WTC11 (cell line): ENCODE measurements at regions not wholly inside any gene's neighbourhood (a gene's known extent, or its start where the extent isn't known, plus 50 kb on each side); places are given as distances from the start of the nearest gene placed in this dataset.

Experiments
- ATAC-seq: fragments of 200-7000 bp; cut with Tn5 transposase; 2 replicates; pipeline ENCODE4 v1.10.0; 2021; ENCODE audit warnings: mild to moderate bottlenecking, moderate library complexity
- CTCF ChIA-PET: fragments of 300-600 bp; sonication (Branson Sonifier 250); formaldehyde crosslinking; loops from one replicate; lab custom pipeline; 2021; ENCODE audit warnings: antibody characterized with exemption; lab: Charles Lee
- POLR2A ChIA-PET: fragments of 350-600 bp; sonication (Branson Sonifier 250); formaldehyde crosslinking; loops from one replicate; lab custom pipeline; 2021; ENCODE audit warnings: antibody characterized with exemption; lab: Charles Lee
- DNase-seq: peaks from one replicate; pipeline ENCODE4 v3.0.0; 2021; ENCODE audit warnings: low spot score
- H3K27ac Mint-ChIP-seq: 2 replicates; pipeline ENCODE4 v1.8.0; 2021; ENCODE audit warnings: mixed read lengths
- H3K27me3 Mint-ChIP-seq: 2 replicates; pipeline ENCODE4 v1.8.0; 2021; ENCODE audit warnings: low read depth, mild to moderate bottlenecking, moderate library complexity, mixed read lengths
- H3K36me3 Mint-ChIP-seq: 2 replicates; pipeline ENCODE4 v1.8.0; 2021; ENCODE audit warnings: mixed read lengths
- H3K4me1 Mint-ChIP-seq: 2 replicates; pipeline ENCODE4 v1.8.0; 2022; ENCODE audit warnings: mixed read lengths
- H3K4me3 Mint-ChIP-seq: 2 replicates; pipeline ENCODE4 v1.8.0; 2021; ENCODE audit warnings: mild to moderate bottlenecking, moderate library complexity, mixed read lengths
- H3K9me3 Mint-ChIP-seq: 2 replicates; pipeline ENCODE4 v1.8.0; 2021; ENCODE audit warnings: mixed read lengths
- ATF1 ChIP-seq: sonication (generic); formaldehyde crosslinking; IDR thresholded peaks from 2 replicates; pipeline ENCODE4 v1.8.1; 2023; ENCODE audit warnings: mild to moderate bottlenecking, moderate library complexity, missing genetic modification reagents
- CREM ChIP-seq: sonication (generic); formaldehyde crosslinking; IDR thresholded peaks from 2 replicates; pipeline ENCODE4 v1.8.1; 2022; ENCODE audit warnings: mild to moderate bottlenecking, missing genetic modification reagents, moderate library complexity
- ELF4 ChIP-seq: sonication (generic); formaldehyde crosslinking; IDR thresholded peaks from 2 replicates; pipeline ENCODE4 v1.8.1; 2022; ENCODE audit warnings: low read depth, mild to moderate bottlenecking, moderate library complexity, missing genetic modification reagents
- HMGA2 ChIP-seq: fragments of 250-450 bp; sonication (Bioruptor Pico); IDR thresholded peaks from 2 replicates; pipeline ENCODE4 v1.4.0; 2021; ENCODE audit warnings: mild to moderate bottlenecking, moderate library complexity
- TEAD1 ChIP-seq: sonication (generic); formaldehyde crosslinking; IDR thresholded peaks from 2 replicates; pipeline ENCODE4 v1.8.0; 2022; ENCODE audit warnings: mild to moderate bottlenecking, missing genetic modification reagents
- ZNF219 ChIP-seq: sonication (generic); formaldehyde crosslinking; IDR thresholded peaks from 2 replicates; pipeline ENCODE4 v1.8.0; 2023; ENCODE audit warnings: missing genetic modification reagents, mild to moderate bottlenecking, borderline replicate concordance
- ZNF263 ChIP-seq: sonication (generic); formaldehyde crosslinking; IDR thresholded peaks from 2 replicates; pipeline ENCODE4 v1.8.1; 2022; ENCODE audit warnings: low read depth, mild to moderate bottlenecking, moderate library complexity, missing genetic modification reagents
- ZNF423 ChIP-seq: fragments of 250-450 bp; sonication (Bioruptor Pico); IDR thresholded peaks from 2 replicates; pipeline ENCODE4 v2.1.2; 2022; ENCODE audit warnings: mild to moderate bottlenecking, moderate library complexity
- ZNF671 ChIP-seq: fragments of 250-450 bp; sonication (Bioruptor Pico); IDR thresholded peaks from 2 replicates; pipeline ENCODE4 v1.8.0; 2021; ENCODE audit warnings: mild to moderate bottlenecking
- TF ChIP-seq, protein P1 (sequence below): sonication (generic); formaldehyde crosslinking; conservative IDR thresholded peaks from 2 replicates; pipeline ENCODE4 v1.8.1; 2023; ENCODE audit warnings: mild to moderate bottlenecking, low read depth, missing genetic modification reagents, moderate library complexity
- TF ChIP-seq, protein P2 (sequence below): sonication (generic); formaldehyde crosslinking; IDR thresholded peaks from 2 replicates; pipeline ENCODE4 v1.8.1; 2023; ENCODE audit warnings: mild to moderate bottlenecking, moderate library complexity, missing genetic modification reagents
- TF ChIP-seq, protein P3 (sequence below): fragments of 250-450 bp; sonication (Bioruptor Pico); IDR thresholded peaks from 2 replicates; pipeline ENCODE4 v1.9.0; 2021; ENCODE audit warnings: mild to moderate bottlenecking
- TF ChIP-seq, protein P4 (sequence below): fragments of 200-600 bp; IDR thresholded peaks from 2 replicates; pipeline ENCODE4 v1.8.0; 2022; ENCODE audit warnings: antibody characterized with exemption
- TF ChIP-seq, protein P5 (sequence below): sonication (generic); formaldehyde crosslinking; IDR thresholded peaks from 2 replicates; pipeline ENCODE4 v1.8.0; 2023; ENCODE audit warnings: mild to moderate bottlenecking, missing genetic modification reagents
- TF ChIP-seq, protein P6 (sequence below): sonication (generic); formaldehyde crosslinking; IDR thresholded peaks from 2 replicates; pipeline ENCODE4 v1.8.0; 2022; ENCODE audit warnings: missing genetic modification reagents
- TF ChIP-seq, protein P7 (sequence below): sonication (generic); formaldehyde crosslinking; IDR thresholded peaks from 2 replicates; pipeline ENCODE4 v1.8.1; 2022; ENCODE audit warnings: low read depth, mild to moderate bottlenecking, moderate library complexity, missing genetic modification reagents, borderline replicate concordance

DNA sequence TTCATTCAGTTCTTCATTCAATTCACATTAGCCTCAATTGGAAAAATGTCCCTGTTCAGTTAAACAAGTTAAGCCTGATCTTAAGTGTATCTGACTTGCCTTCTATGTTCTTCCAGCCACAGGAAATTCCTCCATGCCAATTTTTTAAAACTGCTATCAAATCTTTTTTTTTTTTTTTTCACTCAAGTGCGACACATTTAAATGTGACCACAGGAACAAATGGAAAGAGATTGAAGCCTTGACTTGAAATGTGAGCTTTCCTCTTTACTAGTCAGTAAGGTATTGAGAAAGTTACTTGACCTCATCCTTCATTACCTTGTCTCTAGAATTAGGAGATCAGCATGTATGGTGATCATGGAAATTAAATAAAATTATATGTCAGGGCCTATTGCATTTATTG, 165.1 kb downstream of the SLIT2 start:
- no peak for ATAC-seq
- Mint-ChIP-seq H3K4me1 (peaks cover 5% of the 10 kb centered on the region), H3K36me3 (no peaks in the 10 kb centered on the region), H3K27ac (no peak overlapping the region), H3K9me3 (no peaks in the 10 kb centered on the region), H3K4me3 (no peak overlapping the region), H3K27me3 (no peaks in the 10 kb centered on the region; the same call in 1 of the 2 replicates)
- ChIA-PET CTCF (interaction anchor here (0.7 to 1.0 kb wide), 2 partner anchors 12 to 63 kb away, joined by 3 read pairs; no protein-coding TSS in a partner anchor), POLR2A (no interaction called here)
- no peak for DNase-seq
- TF ChIP-seq ATF1 (CRISPR knock-in tag) (no peak), ZNF219 (no peak), ELF4 (CRISPR knock-in tag) (no peak), ZNF263 (CRISPR knock-in tag) (no peak), CREM (CRISPR knock-in tag) (no peak)
- TF ChIP-seq, protein P1, sequence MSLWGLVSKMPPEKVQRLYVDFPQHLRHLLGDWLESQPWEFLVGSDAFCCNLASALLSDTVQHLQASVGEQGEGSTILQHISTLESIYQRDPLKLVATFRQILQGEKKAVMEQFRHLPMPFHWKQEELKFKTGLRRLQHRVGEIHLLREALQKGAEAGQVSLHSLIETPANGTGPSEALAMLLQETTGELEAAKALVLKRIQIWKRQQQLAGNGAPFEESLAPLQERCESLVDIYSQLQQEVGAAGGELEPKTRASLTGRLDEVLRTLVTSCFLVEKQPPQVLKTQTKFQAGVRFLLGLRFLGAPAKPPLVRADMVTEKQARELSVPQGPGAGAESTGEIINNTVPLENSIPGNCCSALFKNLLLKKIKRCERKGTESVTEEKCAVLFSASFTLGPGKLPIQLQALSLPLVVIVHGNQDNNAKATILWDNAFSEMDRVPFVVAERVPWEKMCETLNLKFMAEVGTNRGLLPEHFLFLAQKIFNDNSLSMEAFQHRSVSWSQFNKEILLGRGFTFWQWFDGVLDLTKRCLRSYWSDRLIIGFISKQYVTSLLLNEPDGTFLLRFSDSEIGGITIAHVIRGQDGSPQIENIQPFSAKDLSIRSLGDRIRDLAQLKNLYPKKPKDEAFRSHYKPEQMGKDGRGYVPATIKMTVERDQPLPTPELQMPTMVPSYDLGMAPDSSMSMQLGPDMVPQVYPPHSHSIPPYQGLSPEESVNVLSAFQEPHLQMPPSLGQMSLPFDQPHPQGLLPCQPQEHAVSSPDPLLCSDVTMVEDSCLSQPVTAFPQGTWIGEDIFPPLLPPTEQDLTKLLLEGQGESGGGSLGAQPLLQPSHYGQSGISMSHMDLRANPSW (CRISPR knock-in tag), result no peak
- TF ChIP-seq, protein P2, sequence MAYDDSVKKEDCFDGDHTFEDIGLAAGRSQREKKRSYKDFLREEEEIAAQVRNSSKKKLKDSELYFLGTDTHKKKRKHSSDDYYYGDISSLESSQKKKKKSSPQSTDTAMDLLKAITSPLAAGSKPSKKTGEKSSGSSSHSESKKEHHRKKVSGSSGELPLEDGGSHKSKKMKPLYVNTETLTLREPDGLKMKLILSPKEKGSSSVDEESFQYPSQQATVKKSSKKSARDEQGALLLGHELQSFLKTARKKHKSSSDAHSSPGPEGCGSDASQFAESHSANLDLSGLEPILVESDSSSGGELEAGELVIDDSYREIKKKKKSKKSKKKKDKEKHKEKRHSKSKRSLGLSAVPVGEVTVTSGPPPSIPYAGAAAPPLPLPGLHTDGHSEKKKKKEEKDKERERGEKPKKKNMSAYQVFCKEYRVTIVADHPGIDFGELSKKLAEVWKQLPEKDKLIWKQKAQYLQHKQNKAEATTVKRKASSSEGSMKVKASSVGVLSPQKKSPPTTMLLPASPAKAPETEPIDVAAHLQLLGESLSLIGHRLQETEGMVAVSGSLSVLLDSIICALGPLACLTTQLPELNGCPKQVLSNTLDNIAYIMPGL (CRISPR knock-in tag), result no peak

DNA sequence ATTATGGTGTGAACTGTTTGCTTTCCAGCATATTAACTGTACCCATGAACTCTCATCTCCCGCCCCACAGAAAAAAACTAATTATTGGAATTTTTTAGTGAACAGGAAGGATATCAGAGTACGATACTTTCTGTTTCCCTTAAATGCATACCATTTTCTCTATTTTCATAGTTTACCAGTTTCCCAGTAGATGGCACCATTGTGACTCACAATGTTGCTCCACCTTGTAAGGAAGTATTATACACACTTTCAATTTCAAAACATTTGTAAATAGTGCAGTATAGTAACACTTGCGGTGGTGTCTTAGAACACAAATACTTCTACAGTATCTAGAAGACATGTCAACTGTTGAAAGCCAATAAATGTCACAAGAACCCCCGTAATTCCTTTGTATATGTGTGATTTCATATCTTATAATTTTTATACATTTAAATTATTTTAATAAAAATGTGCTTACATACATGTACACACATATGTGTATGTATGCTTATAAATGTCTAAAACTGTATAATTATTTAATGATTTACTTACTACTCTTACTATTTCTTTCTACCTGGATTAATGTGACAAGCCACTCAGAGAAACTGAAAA, 167.3 kb downstream of the SLIT2 start:
- Mint-ChIP-seq H3K4me3 (no peak overlapping the region), H3K36me3 (no peaks in the 10 kb centered on the region), H3K4me1 (peaks cover 7% of the 10 kb centered on the region), H3K27ac (no peak overlapping the region), H3K9me3 (no peaks in the 10 kb centered on the region), H3K27me3 (no peaks in the 10 kb centered on the region; the same call in 1 of the 2 replicates)
- ChIA-PET POLR2A (no interaction called here), CTCF (no interaction called here)
- TF ChIP-seq, protein P3, sequence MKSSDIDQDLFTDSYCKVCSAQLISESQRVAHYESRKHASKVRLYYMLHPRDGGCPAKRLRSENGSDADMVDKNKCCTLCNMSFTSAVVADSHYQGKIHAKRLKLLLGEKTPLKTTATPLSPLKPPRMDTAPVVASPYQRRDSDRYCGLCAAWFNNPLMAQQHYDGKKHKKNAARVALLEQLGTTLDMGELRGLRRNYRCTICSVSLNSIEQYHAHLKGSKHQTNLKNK (CRISPR knock-in tag), result no peak
- TF ChIP-seq, protein P4, sequence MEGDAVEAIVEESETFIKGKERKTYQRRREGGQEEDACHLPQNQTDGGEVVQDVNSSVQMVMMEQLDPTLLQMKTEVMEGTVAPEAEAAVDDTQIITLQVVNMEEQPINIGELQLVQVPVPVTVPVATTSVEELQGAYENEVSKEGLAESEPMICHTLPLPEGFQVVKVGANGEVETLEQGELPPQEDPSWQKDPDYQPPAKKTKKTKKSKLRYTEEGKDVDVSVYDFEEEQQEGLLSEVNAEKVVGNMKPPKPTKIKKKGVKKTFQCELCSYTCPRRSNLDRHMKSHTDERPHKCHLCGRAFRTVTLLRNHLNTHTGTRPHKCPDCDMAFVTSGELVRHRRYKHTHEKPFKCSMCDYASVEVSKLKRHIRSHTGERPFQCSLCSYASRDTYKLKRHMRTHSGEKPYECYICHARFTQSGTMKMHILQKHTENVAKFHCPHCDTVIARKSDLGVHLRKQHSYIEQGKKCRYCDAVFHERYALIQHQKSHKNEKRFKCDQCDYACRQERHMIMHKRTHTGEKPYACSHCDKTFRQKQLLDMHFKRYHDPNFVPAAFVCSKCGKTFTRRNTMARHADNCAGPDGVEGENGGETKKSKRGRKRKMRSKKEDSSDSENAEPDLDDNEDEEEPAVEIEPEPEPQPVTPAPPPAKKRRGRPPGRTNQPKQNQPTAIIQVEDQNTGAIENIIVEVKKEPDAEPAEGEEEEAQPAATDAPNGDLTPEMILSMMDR, result peak; percentile 18
- no peak for TF ChIP-seq ZNF423 (CRISPR knock-in tag)
- DNase-seq (no peak), ATAC-seq (peak; percentile 30; the same call in 1 of the 2 replicates)

DNA sequence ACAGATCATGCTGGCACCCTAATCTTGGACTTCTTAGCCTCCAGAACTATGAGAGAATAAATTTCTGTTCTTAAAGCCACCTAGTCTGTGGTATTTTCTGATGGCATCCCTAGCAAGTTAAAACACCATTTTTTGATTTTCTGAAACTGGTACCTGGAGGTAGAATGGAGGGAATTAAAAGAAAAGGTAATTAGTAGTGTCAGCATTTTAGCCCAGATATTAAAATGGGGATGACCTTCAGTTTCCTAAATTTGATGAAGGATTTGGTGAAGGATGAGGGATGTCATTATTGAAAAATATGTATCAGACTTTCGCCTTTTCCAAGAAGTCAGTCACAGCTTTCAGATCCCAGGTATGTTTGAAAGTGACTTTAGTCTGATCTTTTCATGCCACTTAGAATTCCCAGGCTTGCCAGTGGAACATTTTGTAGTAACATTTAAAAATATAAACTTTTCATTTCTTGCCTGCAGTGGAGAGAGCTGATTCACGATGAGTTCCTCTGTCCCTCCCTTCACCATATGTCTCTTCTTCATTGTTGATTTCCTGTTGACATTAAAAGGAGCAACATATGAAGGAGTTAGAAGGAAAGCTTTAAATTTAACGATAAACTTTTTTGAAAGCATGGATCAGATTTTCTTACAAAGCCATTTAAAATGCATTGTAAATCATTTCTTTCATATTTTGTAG, 169.4 kb downstream of the SLIT2 start:
- Mint-ChIP-seq H3K27ac (no peak overlapping the region), H3K4me1 (peaks cover 3% of the 10 kb centered on the region), H3K4me3 (no peak overlapping the region), H3K9me3 (no peaks in the 10 kb centered on the region), H3K36me3 (no peaks in the 10 kb centered on the region), H3K27me3 (no peaks in the 10 kb centered on the region; the same call in 1 of the 2 replicates)
- no peak for DNase-seq
- POLR2A ChIA-PET, result no interaction called here
- CTCF ChIA-PET, result interaction anchor here (1.6 kb wide), 1 partner anchor 266 kb away, joined by 6 read pairs; no protein-coding TSS in a partner anchor
- ATAC-seq, result no peak
- TF ChIP-seq TEAD1 (CRISPR knock-in tag) (no peak), HMGA2 (no peak), ZNF671 (no peak)
- TF ChIP-seq, protein P5, sequence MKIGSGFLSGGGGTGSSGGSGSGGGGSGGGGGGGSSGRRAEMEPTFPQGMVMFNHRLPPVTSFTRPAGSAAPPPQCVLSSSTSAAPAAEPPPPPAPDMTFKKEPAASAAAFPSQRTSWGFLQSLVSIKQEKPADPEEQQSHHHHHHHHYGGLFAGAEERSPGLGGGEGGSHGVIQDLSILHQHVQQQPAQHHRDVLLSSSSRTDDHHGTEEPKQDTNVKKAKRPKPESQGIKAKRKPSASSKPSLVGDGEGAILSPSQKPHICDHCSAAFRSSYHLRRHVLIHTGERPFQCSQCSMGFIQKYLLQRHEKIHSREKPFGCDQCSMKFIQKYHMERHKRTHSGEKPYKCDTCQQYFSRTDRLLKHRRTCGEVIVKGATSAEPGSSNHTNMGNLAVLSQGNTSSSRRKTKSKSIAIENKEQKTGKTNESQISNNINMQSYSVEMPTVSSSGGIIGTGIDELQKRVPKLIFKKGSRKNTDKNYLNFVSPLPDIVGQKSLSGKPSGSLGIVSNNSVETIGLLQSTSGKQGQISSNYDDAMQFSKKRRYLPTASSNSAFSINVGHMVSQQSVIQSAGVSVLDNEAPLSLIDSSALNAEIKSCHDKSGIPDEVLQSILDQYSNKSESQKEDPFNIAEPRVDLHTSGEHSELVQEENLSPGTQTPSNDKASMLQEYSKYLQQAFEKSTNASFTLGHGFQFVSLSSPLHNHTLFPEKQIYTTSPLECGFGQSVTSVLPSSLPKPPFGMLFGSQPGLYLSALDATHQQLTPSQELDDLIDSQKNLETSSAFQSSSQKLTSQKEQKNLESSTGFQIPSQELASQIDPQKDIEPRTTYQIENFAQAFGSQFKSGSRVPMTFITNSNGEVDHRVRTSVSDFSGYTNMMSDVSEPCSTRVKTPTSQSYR (CRISPR knock-in tag), result no peak
- TF ChIP-seq, protein P6, sequence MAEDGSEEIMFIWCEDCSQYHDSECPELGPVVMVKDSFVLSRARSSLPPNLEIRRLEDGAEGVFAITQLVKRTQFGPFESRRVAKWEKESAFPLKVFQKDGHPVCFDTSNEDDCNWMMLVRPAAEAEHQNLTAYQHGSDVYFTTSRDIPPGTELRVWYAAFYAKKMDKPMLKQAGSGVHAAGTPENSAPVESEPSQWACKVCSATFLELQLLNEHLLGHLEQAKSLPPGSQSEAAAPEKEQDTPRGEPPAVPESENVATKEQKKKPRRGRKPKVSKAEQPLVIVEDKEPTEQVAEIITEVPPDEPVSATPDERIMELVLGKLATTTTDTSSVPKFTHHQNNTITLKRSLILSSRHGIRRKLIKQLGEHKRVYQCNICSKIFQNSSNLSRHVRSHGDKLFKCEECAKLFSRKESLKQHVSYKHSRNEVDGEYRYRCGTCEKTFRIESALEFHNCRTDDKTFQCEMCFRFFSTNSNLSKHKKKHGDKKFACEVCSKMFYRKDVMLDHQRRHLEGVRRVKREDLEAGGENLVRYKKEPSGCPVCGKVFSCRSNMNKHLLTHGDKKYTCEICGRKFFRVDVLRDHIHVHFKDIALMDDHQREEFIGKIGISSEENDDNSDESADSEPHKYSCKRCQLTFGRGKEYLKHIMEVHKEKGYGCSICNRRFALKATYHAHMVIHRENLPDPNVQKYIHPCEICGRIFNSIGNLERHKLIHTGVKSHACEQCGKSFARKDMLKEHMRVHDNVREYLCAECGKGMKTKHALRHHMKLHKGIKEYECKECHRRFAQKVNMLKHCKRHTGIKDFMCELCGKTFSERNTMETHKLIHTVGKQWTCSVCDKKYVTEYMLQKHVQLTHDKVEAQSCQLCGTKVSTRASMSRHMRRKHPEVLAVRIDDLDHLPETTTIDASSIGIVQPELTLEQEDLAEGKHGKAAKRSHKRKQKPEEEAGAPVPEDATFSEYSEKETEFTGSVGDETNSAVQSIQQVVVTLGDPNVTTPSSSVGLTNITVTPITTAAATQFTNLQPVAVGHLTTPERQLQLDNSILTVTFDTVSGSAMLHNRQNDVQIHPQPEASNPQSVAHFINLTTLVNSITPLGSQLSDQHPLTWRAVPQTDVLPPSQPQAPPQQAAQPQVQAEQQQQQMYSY, result no peak
- TF ChIP-seq, protein P7, sequence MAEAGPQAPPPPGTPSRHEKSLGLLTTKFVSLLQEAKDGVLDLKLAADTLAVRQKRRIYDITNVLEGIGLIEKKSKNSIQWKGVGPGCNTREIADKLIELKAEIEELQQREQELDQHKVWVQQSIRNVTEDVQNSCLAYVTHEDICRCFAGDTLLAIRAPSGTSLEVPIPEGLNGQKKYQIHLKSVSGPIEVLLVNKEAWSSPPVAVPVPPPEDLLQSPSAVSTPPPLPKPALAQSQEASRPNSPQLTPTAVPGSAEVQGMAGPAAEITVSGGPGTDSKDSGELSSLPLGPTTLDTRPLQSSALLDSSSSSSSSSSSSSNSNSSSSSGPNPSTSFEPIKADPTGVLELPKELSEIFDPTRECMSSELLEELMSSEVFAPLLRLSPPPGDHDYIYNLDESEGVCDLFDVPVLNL (CRISPR knock-in tag), result no peak
